RWPE2 (cell line): ENCODE measurements at regions not wholly inside any gene's neighbourhood (a gene's known extent, or its start where the extent isn't known, plus 50 kb on each side); places are given as distances from the start of the nearest gene placed in this dataset.
A peak's percentile ranks its signal among the peaks of the same experiment; 100 is the strongest.

ENCODE experiments used
- ATAC-seq: fragments of 200-7000 bp; cut with Tn5 transposase; 3 replicates; pipeline ENCODE4 v1.9.1; 2021; ENCODE audit warnings: low read depth
- DNase-seq: peaks from one replicate; pipeline ENCODE4 v3.0.0-alpha.2; 2020; ENCODE audit warnings: low spot score
- H3K27ac ChIP-seq: fragments of 450-650 bp; 2 replicates; pipeline ENCODE4 v1.5.1; 2017; ENCODE audit warnings: mild to moderate bottlenecking; ENCODE audit not compliant: poor library complexity, severe bottlenecking
- H3K27me3 ChIP-seq: fragments of 250-450 bp; sonication (Bioruptor Pico); 2 replicates; pipeline ENCODE4 v1.5.1; 2021; ENCODE audit warnings: mild to moderate bottlenecking, moderate library complexity; ENCODE audit not compliant: insufficient read depth, poor library complexity, severe bottlenecking
- H3K36me3 ChIP-seq: fragments of 250-450 bp; sonication (Bioruptor Pico); 2 replicates; pipeline ENCODE4 v1.5.1; 2020; ENCODE audit warnings: low read depth, mild to moderate bottlenecking, moderate library complexity
- H3K4me1 ChIP-seq: fragments of 250-450 bp; sonication (Bioruptor Pico); 2 replicates; pipeline ENCODE4 v1.5.1; 2021; ENCODE audit warnings: mild to moderate bottlenecking, moderate library complexity; ENCODE audit not compliant: insufficient read depth, poor library complexity, severe bottlenecking
- H3K4me3 ChIP-seq: fragments of 250-450 bp; sonication (Bioruptor Pico); 2 replicates; pipeline ENCODE4 v1.5.1; 2021; ENCODE audit warnings: mild to moderate bottlenecking, moderate library complexity; ENCODE audit not compliant: severe bottlenecking
- H3K9me3 ChIP-seq: fragments of 250-450 bp; sonication (Bioruptor Pico); 2 replicates; pipeline ENCODE4 v1.5.1; 2021; ENCODE audit warnings: mild to moderate bottlenecking, moderate library complexity; ENCODE audit not compliant: severe bottlenecking
- TF ChIP-seq, protein P1 (sequence below): fragments of 450-650 bp; IDR thresholded peaks from one replicate; pipeline ENCODE4 v1.5.1; 2017; ENCODE audit warnings: mild to moderate bottlenecking, moderate library complexity; ENCODE audit not compliant: poor library complexity, severe bottlenecking

DNA sequence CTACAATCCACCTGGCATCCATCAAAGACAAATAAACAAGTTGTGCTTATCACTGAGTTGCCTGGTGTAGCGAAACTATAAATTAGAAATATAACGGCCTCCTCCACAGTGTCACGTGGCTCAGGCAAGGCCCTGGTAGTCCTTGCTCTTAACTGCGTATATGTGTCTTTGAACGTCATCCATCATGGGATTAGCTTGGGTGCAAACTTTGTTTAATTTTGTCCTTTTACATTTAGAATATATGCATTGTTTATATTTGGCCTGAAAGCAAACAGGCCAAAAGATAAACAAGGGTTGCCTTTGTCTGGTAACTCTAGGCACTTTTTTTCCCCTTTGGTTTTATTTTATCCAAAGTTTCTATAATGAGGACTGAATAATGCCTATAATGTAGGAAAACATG is 184.9 kb downstream of the KIT start:
- H3K4me3 ChIP-seq = no peak overlapping the region
- H3K9me3 ChIP-seq = no peaks in the 10 kb centered on the region
- no peaks in the 10 kb centered on the region for H3K36me3 ChIP-seq
- H3K27me3 ChIP-seq = no peaks in the 10 kb centered on the region
- no peak for ATAC-seq
- H3K4me1 ChIP-seq = no peaks in the 10 kb centered on the region
- TF ChIP-seq, protein P1, sequence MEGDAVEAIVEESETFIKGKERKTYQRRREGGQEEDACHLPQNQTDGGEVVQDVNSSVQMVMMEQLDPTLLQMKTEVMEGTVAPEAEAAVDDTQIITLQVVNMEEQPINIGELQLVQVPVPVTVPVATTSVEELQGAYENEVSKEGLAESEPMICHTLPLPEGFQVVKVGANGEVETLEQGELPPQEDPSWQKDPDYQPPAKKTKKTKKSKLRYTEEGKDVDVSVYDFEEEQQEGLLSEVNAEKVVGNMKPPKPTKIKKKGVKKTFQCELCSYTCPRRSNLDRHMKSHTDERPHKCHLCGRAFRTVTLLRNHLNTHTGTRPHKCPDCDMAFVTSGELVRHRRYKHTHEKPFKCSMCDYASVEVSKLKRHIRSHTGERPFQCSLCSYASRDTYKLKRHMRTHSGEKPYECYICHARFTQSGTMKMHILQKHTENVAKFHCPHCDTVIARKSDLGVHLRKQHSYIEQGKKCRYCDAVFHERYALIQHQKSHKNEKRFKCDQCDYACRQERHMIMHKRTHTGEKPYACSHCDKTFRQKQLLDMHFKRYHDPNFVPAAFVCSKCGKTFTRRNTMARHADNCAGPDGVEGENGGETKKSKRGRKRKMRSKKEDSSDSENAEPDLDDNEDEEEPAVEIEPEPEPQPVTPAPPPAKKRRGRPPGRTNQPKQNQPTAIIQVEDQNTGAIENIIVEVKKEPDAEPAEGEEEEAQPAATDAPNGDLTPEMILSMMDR = no peak
- H3K27ac ChIP-seq = no peak overlapping the region
- no peak for DNase-seq

DNA sequence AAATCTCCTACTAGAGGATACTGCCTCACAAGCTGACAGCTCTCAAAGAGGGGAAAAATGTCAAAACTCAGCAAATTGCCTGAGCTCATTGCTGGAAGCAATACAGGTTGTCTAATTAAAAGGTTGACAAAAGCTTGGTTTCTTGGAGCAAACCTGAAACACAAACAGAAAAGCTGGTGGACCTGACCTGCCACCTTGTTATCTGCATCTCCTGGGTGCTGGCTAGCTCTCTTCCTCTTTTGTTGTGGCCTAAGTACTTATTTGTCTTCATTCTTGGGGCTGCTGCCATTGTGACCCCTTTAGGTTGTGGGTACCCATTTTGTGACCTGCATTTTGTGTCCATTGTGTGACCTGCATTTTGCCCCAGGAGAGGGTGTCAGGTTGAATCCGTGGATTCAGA is 184.5 kb downstream of the KIT start:
- TF ChIP-seq, protein P1 = no peak
- H3K4me3 ChIP-seq = no peak overlapping the region
- no peak for DNase-seq
- no peaks in the 10 kb centered on the region for H3K27me3 ChIP-seq
- H3K36me3 ChIP-seq = no peaks in the 10 kb centered on the region
- H3K27ac ChIP-seq = no peak overlapping the region
- no peaks in the 10 kb centered on the region for H3K9me3 ChIP-seq
- ATAC-seq = no peak
- no peaks in the 10 kb centered on the region for H3K4me1 ChIP-seq

DNA sequence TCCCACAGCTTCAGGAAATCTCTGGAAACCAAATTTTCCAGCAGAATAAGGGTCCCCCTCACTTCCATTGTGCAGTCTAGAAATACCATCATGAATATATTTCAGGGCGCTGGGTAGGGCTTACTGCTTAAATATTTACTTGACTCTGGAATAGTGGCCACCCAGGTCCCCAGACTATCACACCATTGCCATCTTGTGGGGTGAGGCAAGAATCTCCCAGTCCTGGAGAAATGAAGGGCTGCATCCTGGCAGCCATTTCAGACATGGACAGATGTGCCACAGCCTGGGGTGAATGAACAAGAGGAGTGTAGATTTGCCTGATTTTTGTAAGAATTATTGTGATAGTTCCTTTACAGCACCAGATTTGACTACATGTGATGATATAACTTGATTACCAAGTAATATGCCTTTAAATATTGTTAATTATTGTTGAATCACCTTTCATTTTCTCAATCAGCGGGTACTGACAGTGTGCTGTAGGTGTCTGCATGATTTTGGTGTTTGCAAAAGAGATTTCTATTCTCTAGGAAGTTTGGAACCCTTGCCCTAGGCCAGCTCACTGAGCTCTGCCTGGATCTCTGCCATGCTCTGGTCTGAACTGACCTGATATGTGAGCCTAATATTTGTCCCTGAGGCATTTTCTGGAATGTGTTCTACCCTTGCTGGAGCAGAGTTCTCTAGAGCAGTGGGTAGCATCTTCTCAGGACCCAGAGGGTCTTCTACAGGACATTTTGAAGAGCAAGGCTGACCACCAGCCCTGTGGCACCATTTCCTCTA is 183.4 kb downstream of the KIT start:
- ATAC-seq = peak; percentile 41; the same call in 1 of the 3 replicates
- H3K27ac ChIP-seq = no peak overlapping the region
- TF ChIP-seq, protein P1 = no peak

DNA sequence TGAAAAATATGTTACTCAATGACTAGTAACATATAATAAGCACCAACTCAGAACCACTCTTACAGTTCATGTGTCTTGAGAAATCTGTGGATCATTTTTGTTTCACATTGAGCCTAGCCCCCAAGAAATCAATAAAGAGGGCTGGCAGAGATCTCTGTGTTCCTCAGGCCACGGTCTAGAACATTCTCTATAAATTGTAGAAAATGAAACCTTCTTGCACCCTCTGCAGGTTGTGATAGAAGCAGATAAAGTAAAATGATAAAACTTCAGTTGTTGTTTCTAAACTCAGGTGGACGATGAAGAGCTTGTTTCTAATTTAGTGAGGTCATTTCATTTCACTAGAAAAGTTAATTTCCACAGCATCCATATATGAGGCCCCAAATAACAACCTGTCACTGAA is 182.7 kb downstream of the KIT start:
- H3K36me3 ChIP-seq = no peaks in the 10 kb centered on the region
- TF ChIP-seq, protein P1 = no peak
- ATAC-seq = no peak
- H3K27me3 ChIP-seq = no peaks in the 10 kb centered on the region
- no peak overlapping the region for H3K4me3 ChIP-seq
- no peaks in the 10 kb centered on the region for H3K4me1 ChIP-seq
- no peak overlapping the region for H3K27ac ChIP-seq
- no peaks in the 10 kb centered on the region for H3K9me3 ChIP-seq
- no peak for DNase-seq

More for the DNA sequence above, 183.4 kb downstream of the KIT start:
- no peaks in the 10 kb centered on the region for H3K4me1 ChIP-seq
- H3K4me3 ChIP-seq = no peak overlapping the region
- H3K27me3 ChIP-seq = no peaks in the 10 kb centered on the region
- H3K36me3 ChIP-seq = no peaks in the 10 kb centered on the region
- no peaks in the 10 kb centered on the region for H3K9me3 ChIP-seq
- DNase-seq = no peak

DNA sequence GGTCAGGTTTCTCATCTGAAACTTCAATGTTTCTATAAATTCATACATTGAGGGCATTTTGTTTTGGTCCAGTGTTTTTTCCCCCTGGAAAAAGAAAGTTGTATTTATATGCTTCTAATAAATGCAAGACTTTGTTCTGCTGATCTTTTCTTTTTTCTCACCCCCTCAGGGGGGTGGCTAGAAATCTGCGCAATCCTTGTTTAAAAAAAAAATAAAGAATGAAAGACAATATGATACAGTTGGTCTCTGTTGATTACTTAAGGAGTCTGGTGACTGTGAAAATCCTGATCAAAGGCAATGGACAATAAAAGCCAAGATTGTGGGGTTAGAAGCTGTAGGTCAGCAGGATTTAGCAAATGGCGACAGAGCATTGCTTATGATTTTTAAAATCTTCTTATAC is 180.5 kb downstream of the KIT start:
- no peak overlapping the region for H3K4me3 ChIP-seq
- H3K27ac ChIP-seq = no peak overlapping the region
- TF ChIP-seq, protein P1 = no peak
- no peaks in the 10 kb centered on the region for H3K9me3 ChIP-seq
- H3K4me1 ChIP-seq = no peaks in the 10 kb centered on the region
- no peak for DNase-seq
- no peak for ATAC-seq
- H3K36me3 ChIP-seq = no peaks in the 10 kb centered on the region
- H3K27me3 ChIP-seq = no peaks in the 10 kb centered on the region
